IMR-90 (cell line): ENCODE measurements at regions not wholly inside any gene's neighbourhood (a gene's known extent, or its start where the extent isn't known, plus 50 kb on each side); places are given as distances from the start of the nearest gene placed in this dataset.

Source experiments
- ATAC-seq: fragments of 200-7000 bp; cut with Tn5 transposase; 2 replicates; pipeline ENCODE4 v1.9.1; 2020; ENCODE audit warnings: low read depth, mild to moderate bottlenecking, moderate library complexity
- BruUV-seq: library from RNA; stranded (reverse); fragments of 400-500 nt; replicated peaks from 2 replicates; lab custom pipeline; 2021; lab: Mats Ljungman, UMichigan
- CTCF ChIA-PET: fragments of 300-600 bp; formaldehyde crosslinking; extraction: SDS; loops from one replicate; lab custom pipeline; 2021; ENCODE audit warnings: antibody characterized with exemption; lab: Yijun Ruan, JAX
- POLR2A ChIA-PET: fragments of 300-600 bp; sonication (Branson Sonifier 250); formaldehyde crosslinking; loops from one replicate; lab custom pipeline; 2022; ENCODE audit warnings: antibody characterized with exemption; ENCODE audit not compliant: unreplicated experiment; lab: Charles Lee
- DNase-seq: peaks from one replicate; pipeline ENCODE4 v3.0.0; 2013
- H2AFZ ChIP-seq: replicated peaks from 2 replicates; pipeline ENCODE3; 2013; ENCODE audit warnings: low read length, mild to moderate bottlenecking; ENCODE audit not compliant: poor library complexity
- H2AK5ac ChIP-seq: 2 replicates; pipeline ENCODE4 v1.6.1; 2013; ENCODE audit warnings: low read depth, low read length, inconsistent platforms
- H2AK9ac ChIP-seq: replicated peaks from 2 replicates; pipeline ENCODE3; 2013; ENCODE audit warnings: mild to moderate bottlenecking, low read depth, low read length, moderate library complexity; ENCODE audit not compliant: poor library complexity
- H2BK120ac ChIP-seq: 2 replicates; pipeline ENCODE4 v1.6.1; 2013; ENCODE audit warnings: low read depth, low read length, inconsistent platforms
- H2BK15ac ChIP-seq: 3 replicates; pipeline ENCODE4 v1.6.1; 2013; ENCODE audit warnings: low read depth, low read length, inconsistent platforms
- H2BK20ac ChIP-seq: 2 replicates; pipeline ENCODE4 v1.6.1; 2013; ENCODE audit warnings: low read depth, mild to moderate bottlenecking, inconsistent platforms, low read length, moderate library complexity
- H2BK5ac ChIP-seq: 2 replicates; pipeline ENCODE4 v1.6.1; 2013; ENCODE audit warnings: mild to moderate bottlenecking, low read depth, low read length, inconsistent platforms; ENCODE audit not compliant: poor library complexity, severe bottlenecking
- H3K14ac ChIP-seq: replicated peaks from 2 replicates; pipeline ENCODE4 v1.6.1; 2013; ENCODE audit warnings: low read depth, low read length, inconsistent platforms
- H3K18ac ChIP-seq: 2 replicates; pipeline ENCODE4 v1.6.1; 2013; ENCODE audit warnings: low read depth, low read length, control low read depth
- H3K23ac ChIP-seq: 2 replicates; pipeline ENCODE4 v1.6.1; 2013; ENCODE audit warnings: low read depth, low read length, inconsistent platforms
- H3K27ac ChIP-seq: 2 replicates; pipeline ENCODE4 v1.5.1; 2013; ENCODE audit warnings: mild to moderate bottlenecking, control low read depth, low read length; ENCODE audit not compliant: insufficient read depth
- H3K27me3 ChIP-seq: 2 replicates; pipeline ENCODE4 v1.6.1; 2013; ENCODE audit warnings: low read length; ENCODE audit not compliant: control insufficient read depth, insufficient read depth
- H3K36me3 ChIP-seq: 2 replicates; pipeline ENCODE4 v1.6.1; 2013; ENCODE audit warnings: low read length, mixed read lengths; ENCODE audit not compliant: control insufficient read depth, insufficient read depth
- H3K4ac ChIP-seq: 2 replicates; pipeline ENCODE4 v1.6.1; 2013; ENCODE audit warnings: low read depth, low read length, inconsistent platforms
- H3K4me1 ChIP-seq: 2 replicates; pipeline ENCODE4 v1.6.1; 2013; ENCODE audit warnings: low read length, mixed read lengths; ENCODE audit not compliant: control insufficient read depth, insufficient read depth
- H3K4me2 ChIP-seq: 2 replicates; pipeline ENCODE4 v1.6.1; 2013; ENCODE audit warnings: low read depth, mild to moderate bottlenecking, control low read depth, low read length, moderate library complexity
- H3K4me3 ChIP-seq: 2 replicates; pipeline ENCODE4 v1.5.1; 2013; ENCODE audit warnings: low read depth, mild to moderate bottlenecking, control low read depth, low read length, moderate library complexity; ENCODE audit not compliant: insufficient read depth
- H3K56ac ChIP-seq: 2 replicates; pipeline ENCODE4 v1.6.1; 2013; ENCODE audit warnings: low read length, inconsistent platforms; ENCODE audit not compliant: insufficient read depth; ENCODE audit errors: extremely low read depth
- H3K79me1 ChIP-seq, 2 experiments: 2 replicates each; pipeline ENCODE4 v1.6.1; 2013; ENCODE audit warnings: low read length in 2 of 2, inconsistent platforms in 1 of 2, low read depth in 1 of 2
- H3K9ac ChIP-seq: 2 replicates; pipeline ENCODE4 v1.6.1; 2013; ENCODE audit warnings: low read depth, low read length, control low read depth
- H3K9me1 ChIP-seq: 2 replicates; pipeline ENCODE4 v1.6.1; 2013; ENCODE audit warnings: low read length, inconsistent platforms; ENCODE audit not compliant: insufficient read depth
- H3K9me3 ChIP-seq: 2 replicates; pipeline ENCODE4 v1.6.1; 2013; ENCODE audit warnings: low read length; ENCODE audit not compliant: control insufficient read depth, insufficient read depth
- H4K20me1 ChIP-seq: 2 replicates; pipeline ENCODE4 v1.6.1; 2013; ENCODE audit warnings: low read length, inconsistent platforms; ENCODE audit not compliant: insufficient read depth
- H4K5ac ChIP-seq: 2 replicates; pipeline ENCODE4 v1.6.1; 2013; ENCODE audit warnings: mild to moderate bottlenecking, low read depth, low read length, control low read depth
- H4K8ac ChIP-seq, 2 experiments: 2 replicates each; pipeline ENCODE4 v1.6.1; 2013; ENCODE audit warnings: low read depth in 2 of 2, low read length in 2 of 2, control low read depth in 1 of 2, inconsistent platforms in 1 of 2
- H4K91ac ChIP-seq: 2 replicates; pipeline ENCODE4 v1.6.1; 2013; ENCODE audit warnings: low read depth, low read length, inconsistent platforms; ENCODE audit not compliant: insufficient read depth
- CTCF ChIP-seq: conservative IDR thresholded peaks from 2 replicates; pipeline ENCODE4 v1.5.1; 2012; ENCODE audit warnings: mild to moderate bottlenecking, low read depth, low read length, improper control_type of control experiment
- MAFK ChIP-seq: IDR thresholded peaks from 2 replicates; pipeline ENCODE4 v1.6.1; 2012; ENCODE audit warnings: low read depth, low read length, improper control_type of control experiment
- MAZ ChIP-seq: IDR thresholded peaks from 2 replicates; pipeline ENCODE4 v1.6.1; 2012; ENCODE audit warnings: low read depth, mild to moderate bottlenecking, low read length, improper control_type of control experiment, moderate library complexity, borderline replicate concordance
- RCOR1 ChIP-seq: IDR thresholded peaks from 2 replicates; pipeline ENCODE4 v1.6.1; 2012; ENCODE audit warnings: mild to moderate bottlenecking, low read length, improper control_type of control experiment; ENCODE audit not compliant: insufficient replicate concordance
- RFX5 ChIP-seq: IDR thresholded peaks from 2 replicates; pipeline ENCODE4 v1.8.0; 2012; ENCODE audit warnings: low read depth, mild to moderate bottlenecking, low read length, moderate library complexity
- WGBS, 2 experiments: methylation state at CpG; one replicate each; pipeline versions ENCODE4 v1.1.5 to v1.1.7; 2013; ENCODE audit warnings: missing lambda C conversion rate in 2 of 2; ENCODE audit not compliant: insufficient read length in 1 of 2; ENCODE audit errors: extremely low coverage in 2 of 2; 5-methylcytosine and 5-hydroxymethylcytosine counted together
- dilution Hi-C: fragments of 300-500 bp; cut with HindIII; formaldehyde crosslinking; loops from one replicate; pipeline ENCODE4 v1.14.3; 2018; ENCODE audit warnings: low sequenced_read_pairs; ENCODE audit not compliant: unreplicated experiment
- in situ Hi-C: fragments of 300-500 bp; cut with MboI; formaldehyde crosslinking; loops from 3 replicates; pipeline ENCODE4 v1.14.3; 2019; ENCODE audit warnings: low sequenced_read_pairs, inconsistent platforms, mixed read lengths
- intact Hi-C: fragments of 100-400 bp; cut with micrococcal nuclease; formaldehyde crosslinking; loops from 2 replicates; pipeline ENCODE4 v1.10.0; 2022

- Histone ChIP-seq H3K23ac (no peak overlapping the region), H4K8ac (no peak overlapping the region), H3K9ac (no peak overlapping the region), H3K4ac (no peak overlapping the region), H2BK20ac (no peak overlapping the region), H2AK5ac (no peak overlapping the region), H2BK120ac (no peak overlapping the region), H3K9me3 (peaks cover 30% of the 10 kb centered on the region), H2AFZ (no peak overlapping the region), H4K91ac (no peak overlapping the region), H3K18ac (no peak overlapping the region), H3K27me3 (no peaks in the 10 kb centered on the region), H3K4me1 (no peaks in the 10 kb centered on the region), H3K4me2 (no peak overlapping the region), H4K20me1 (no peaks in the 10 kb centered on the region), H3K14ac (no peak overlapping the region), H2AK9ac (no peak overlapping the region), H3K9me1 (no peaks in the 10 kb centered on the region), H4K5ac (no peak overlapping the region), H2BK15ac (no peak overlapping the region), H3K27ac (no peak overlapping the region), H3K4me3 (no peak overlapping the region), H3K56ac (no peak overlapping the region), H3K36me3 (no peaks in the 10 kb centered on the region), H2BK5ac (no peak overlapping the region), H3K79me1 (no peaks in the 10 kb centered on the region)
- dilution Hi-C loops = no loop called here
- BruUV-seq = no TSS peak
- WGBS, 2 experiments = 33% methylated on average over 1 of the region's 5 CpGs; no CpG with 5 or more reads in 1 of the 2 experiments
- in situ Hi-C loops = no loop called here
- DNase-seq (no peak), ATAC-seq (no peak)
- TF ChIP-seq RFX5 (no peak), RCOR1 (no peak), MAFK (no peak), CTCF (no peak), MAZ (no peak)
- intact Hi-C loops = no loop called here
- CTCF ChIA-PET = no interaction called here
- POLR2A ChIA-PET = no interaction called here
Observed at GRCh38 chr19:27846944-27847343, 1366.0 kb downstream of the UQCRFS1 start.
